Gastroesophageal sphincter (tissue), 4 donors: ENCODE measurements at regions not wholly inside any gene's neighbourhood (a gene's known extent, or its start where the extent isn't known, plus 50 kb on each side); places are given as distances from the start of the nearest gene placed in this dataset.

Source experiments
- ATAC-seq: fragments of 150-250 bp; one replicate; pipeline ENCODE4 v1.9.1; 2016; ENCODE audit warnings: mild to moderate bottlenecking, moderate library complexity
- H3K27ac ChIP-seq, 4 donors: fragments of 200-600 bp; sonication (generic) in 3 of 4; 1 replicate in 3 of 4; 2 replicates in 1 of 4; pipeline ENCODE4 v1.5.1; 2016 to 2019
- H3K27me3 ChIP-seq: fragments of 200-600 bp; sonication (generic); one replicate; pipeline ENCODE4 v1.5.1; 2019
- H3K36me3 ChIP-seq, 2 donors: fragments of 200-600 bp; sonication (generic); one replicate each; pipeline ENCODE4 v1.5.1; 2019; ENCODE audit warnings: control low read depth in 1 of 2
- H3K4me1 ChIP-seq, 3 donors: fragments of 200-600 bp; sonication (generic); 1 replicate in 2 of 3; 2 replicates in 1 of 3; pipeline ENCODE4 v1.5.1; 2016 to 2019; ENCODE audit warnings: control low read depth in 2 of 3
- H3K4me3 ChIP-seq, 2 donors: fragments of 200-600 bp; sonication (generic); one replicate each; pipeline ENCODE4 v1.5.1; 2019; ENCODE audit warnings: mild to moderate bottlenecking in 1 of 2, moderate library complexity in 1 of 2
- H3K9me3 ChIP-seq, 3 donors: fragments of 200-600 bp; sonication (generic); one replicate each; pipeline ENCODE4 v1.5.1; 2017 to 2019; ENCODE audit warnings: control low read depth in 2 of 3
- EP300 ChIP-seq: sonication (generic); formaldehyde crosslinking; IDR thresholded peaks from one replicate; pipeline ENCODE4 v1.6.1; 2017; ENCODE audit warnings: antibody characterized with exemption, mild to moderate bottlenecking
- POLR2A ChIP-seq, 2 donors: fragments of 450-650 bp; IDR thresholded peaks; one replicate each; pipeline ENCODE4 v1.6.1; 2017; ENCODE audit warnings: antibody characterized with exemption in 2 of 2, mild to moderate bottlenecking in 2 of 2, moderate library complexity in 1 of 2
- POLR2AphosphoS5 ChIP-seq: sonication (generic); formaldehyde crosslinking; IDR thresholded peaks from one replicate; pipeline ENCODE4 v1.6.1; 2017; ENCODE audit warnings: antibody characterized with exemption
- WGBS, 2 donors: methylation state at CpG; one replicate each; pipeline ENCODE4 v1.1.5; 2018; ENCODE audit warnings: low coverage in 1 of 2; 5-methylcytosine and 5-hydroxymethylcytosine counted together
- TF ChIP-seq, protein P1 (sequence below), 4 experiments: fragments of 200-600 bp in 2 of 4; fragments of 450-650 bp in 2 of 4; sonication (generic) in 1 of 4; IDR thresholded peaks; one replicate each; pipeline ENCODE4 v1.5.1; 2017 to 2019; ENCODE audit warnings: antibody characterized with exemption in 4 of 4, mild to moderate bottlenecking in 2 of 4, moderate library complexity in 2 of 4

GRCh38 chr18:22018366-22018765 lies 151.0 kb upstream of the GATA6 start:
- Histone ChIP-seq H3K27ac (no peak overlapping the region), H3K9me3 (peaks cover 0 to 17% (median 0%) of the 10 kb centered on the region in 3 donors), H3K4me3 (no peak overlapping the region), H3K4me1 (no peaks in the 10 kb centered on the region), H3K36me3 (no peaks in the 10 kb centered on the region), H3K27me3 (no peaks in the 10 kb centered on the region)
- TF ChIP-seq POLR2A (IDR thresholded peaks at IDR 0.05) (no peak), EP300 (no peak), POLR2AphosphoS5 (no peak)
- TF ChIP-seq, protein P1, sequence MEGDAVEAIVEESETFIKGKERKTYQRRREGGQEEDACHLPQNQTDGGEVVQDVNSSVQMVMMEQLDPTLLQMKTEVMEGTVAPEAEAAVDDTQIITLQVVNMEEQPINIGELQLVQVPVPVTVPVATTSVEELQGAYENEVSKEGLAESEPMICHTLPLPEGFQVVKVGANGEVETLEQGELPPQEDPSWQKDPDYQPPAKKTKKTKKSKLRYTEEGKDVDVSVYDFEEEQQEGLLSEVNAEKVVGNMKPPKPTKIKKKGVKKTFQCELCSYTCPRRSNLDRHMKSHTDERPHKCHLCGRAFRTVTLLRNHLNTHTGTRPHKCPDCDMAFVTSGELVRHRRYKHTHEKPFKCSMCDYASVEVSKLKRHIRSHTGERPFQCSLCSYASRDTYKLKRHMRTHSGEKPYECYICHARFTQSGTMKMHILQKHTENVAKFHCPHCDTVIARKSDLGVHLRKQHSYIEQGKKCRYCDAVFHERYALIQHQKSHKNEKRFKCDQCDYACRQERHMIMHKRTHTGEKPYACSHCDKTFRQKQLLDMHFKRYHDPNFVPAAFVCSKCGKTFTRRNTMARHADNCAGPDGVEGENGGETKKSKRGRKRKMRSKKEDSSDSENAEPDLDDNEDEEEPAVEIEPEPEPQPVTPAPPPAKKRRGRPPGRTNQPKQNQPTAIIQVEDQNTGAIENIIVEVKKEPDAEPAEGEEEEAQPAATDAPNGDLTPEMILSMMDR (IDR thresholded peaks at IDR 0.05), result no peak
- 71 to 72% methylated on average over 3 of the region's 3 CpGs for WGBS, 2 donors
- no peak for ATAC-seq

DNA sequence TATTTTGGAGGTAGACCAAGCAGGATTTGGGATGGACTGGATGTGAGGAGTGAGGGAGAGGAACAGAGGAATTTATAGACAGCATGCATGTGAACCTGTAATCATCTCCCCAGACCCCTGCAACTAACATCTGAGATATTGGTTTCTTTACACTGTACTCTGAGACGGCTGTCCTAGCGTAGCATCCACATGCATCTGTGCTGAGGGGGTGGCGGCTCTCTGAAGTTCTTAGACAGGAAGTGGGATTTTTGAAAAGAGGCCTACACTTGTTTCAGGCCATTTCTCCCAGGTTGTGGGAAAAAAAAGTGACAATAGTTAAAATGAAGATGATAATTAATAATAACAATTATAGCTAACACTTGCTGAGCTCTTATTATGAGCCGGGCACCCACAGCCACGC lies 150.2 kb upstream of the GATA6 start:
- peaks cover 0 to 10% (median 0%) of the 10 kb centered on the region in 3 donors for H3K9me3 ChIP-seq
- no peaks in the 10 kb centered on the region for H3K36me3 ChIP-seq
- no peak for ATAC-seq
- TF ChIP-seq, protein P1 (IDR thresholded peaks at IDR 0.05), result no peak
- TF ChIP-seq EP300, result no peak
- TF ChIP-seq POLR2A (IDR thresholded peaks at IDR 0.05), result no peak
- TF ChIP-seq POLR2AphosphoS5, result no peak
- no peak overlapping the region for H3K27ac ChIP-seq
- H3K4me3 ChIP-seq, result no peak overlapping the region
- no peaks in the 10 kb centered on the region for H3K27me3 ChIP-seq
- no peaks in the 10 kb centered on the region for H3K4me1 ChIP-seq
- 83% methylated on average over 5 of the region's 5 CpGs; no CpG with 5 or more reads in 1 of the 2 donors for WGBS, 2 donors

GRCh38 chr18:22020127-22020866 lies 149.1 kb upstream of the GATA6 start:
- H3K4me3 ChIP-seq, result no peak overlapping the region
- no peak for ATAC-seq
- H3K27me3 ChIP-seq, result no peaks in the 10 kb centered on the region
- peaks cover 0 to 9% (median 0%) of the 10 kb centered on the region in 3 donors for H3K9me3 ChIP-seq
- H3K27ac ChIP-seq, result no peak overlapping the region
- TF ChIP-seq EP300 (no peak), POLR2AphosphoS5 (no peak), POLR2A (IDR thresholded peaks at IDR 0.05) (no peak)
- TF ChIP-seq, protein P1 (IDR thresholded peaks at IDR 0.05), result no peak
- H3K36me3 ChIP-seq, result no peaks in the 10 kb centered on the region
- 75 to 82% methylated on average over 6 to 10 of the region's 12 CpGs for whole genome bisulfite sequencing, 2 donors
- H3K4me1 ChIP-seq, result no peaks in the 10 kb centered on the region

DNA sequence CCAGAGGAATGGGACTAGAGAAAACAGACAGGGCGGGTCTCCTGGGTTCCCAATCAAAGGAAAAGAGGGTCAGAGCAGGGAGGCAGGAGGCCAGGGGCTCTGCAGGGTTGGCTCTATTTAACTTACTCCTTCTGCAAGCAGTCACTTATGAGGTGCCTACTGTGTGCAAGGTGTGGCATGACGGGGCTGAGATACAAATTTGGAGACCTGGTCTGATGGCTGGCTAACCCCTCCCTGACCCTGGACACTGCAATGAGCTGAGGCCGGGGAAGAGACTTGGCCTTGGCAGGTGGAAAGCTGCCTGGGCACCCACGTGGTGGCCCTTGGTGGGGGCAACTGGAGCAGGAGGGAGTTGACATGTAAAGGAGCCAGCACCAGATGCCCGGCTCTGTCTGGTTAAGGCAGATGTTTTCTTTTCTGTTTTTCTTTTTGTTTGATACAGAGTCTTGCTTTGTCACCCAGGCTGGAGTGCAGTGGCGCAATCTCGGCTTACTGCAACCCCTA lies 148.5 kb upstream of the GATA6 start:
- TF ChIP-seq, protein P1 (IDR thresholded peaks at IDR 0.05), result no peak
- no peak for TF ChIP-seq POLR2AphosphoS5
- no peak for TF ChIP-seq EP300
- TF ChIP-seq POLR2A (IDR thresholded peaks at IDR 0.05), result no peak
- no peak for ATAC-seq
- 93% methylated on average over 3 of the region's 7 CpGs; no CpG with 5 or more reads in 1 of the 2 donors for WGBS, 2 donors

DNA sequence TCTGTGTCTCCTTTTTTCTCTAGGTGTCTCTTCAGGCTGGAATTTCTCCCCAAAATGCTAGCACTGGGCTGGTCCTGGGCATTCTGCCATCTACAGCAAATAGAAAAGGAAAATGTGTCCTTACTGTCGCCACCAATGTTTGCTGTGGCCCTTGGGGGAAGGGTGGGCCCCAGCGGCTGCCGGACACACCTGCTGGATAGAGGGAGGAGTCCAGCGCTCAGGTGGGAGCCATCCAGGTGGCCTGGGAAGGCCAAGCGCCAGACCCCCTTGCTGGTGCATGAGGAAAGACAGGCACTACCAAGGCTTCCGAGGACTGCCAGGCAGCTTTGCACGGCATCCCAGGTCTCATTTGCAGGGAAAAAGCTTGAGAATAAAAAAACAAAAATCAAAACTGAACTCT lies 147.7 kb upstream of the GATA6 start:
- Histone ChIP-seq H3K27ac (no peak overlapping the region), H3K9me3 (peaks cover 0 to 4% (median 0%) of the 10 kb centered on the region in 3 donors), H3K4me1 (no peaks in the 10 kb centered on the region), H3K4me3 (no peak overlapping the region), H3K27me3 (no peaks in the 10 kb centered on the region), H3K36me3 (no peaks in the 10 kb centered on the region)
- ATAC-seq, result no peak
- WGBS, 2 donors, result 72% methylated on average over 3 of the region's 7 CpGs; no CpG with 5 or more reads in 1 of the 2 donors
- no peak for TF ChIP-seq POLR2AphosphoS5
- TF ChIP-seq, protein P1 (IDR thresholded peaks at IDR 0.05), result no peak
- no peak for TF ChIP-seq EP300
- no peak for TF ChIP-seq POLR2A (IDR thresholded peaks at IDR 0.05)

More for the DNA sequence above, 148.5 kb upstream of the GATA6 start:
- Histone ChIP-seq H3K27ac (no peak overlapping the region), H3K27me3 (no peaks in the 10 kb centered on the region), H3K36me3 (no peaks in the 10 kb centered on the region), H3K9me3 (peaks cover 0 to 9% (median 0%) of the 10 kb centered on the region in 3 donors), H3K4me1 (no peaks in the 10 kb centered on the region), H3K4me3 (no peak overlapping the region)
